Tibial nerve (tissue), 4 donors: ENCODE measurements at regions not wholly inside any gene's neighbourhood (a gene's known extent, or its start where the extent isn't known, plus 50 kb on each side); places are given as distances from the start of the nearest gene placed in this dataset.

Source experiments
- DNase-seq, 2 donors: peaks; one replicate each; pipeline ENCODE4 v3.0.0-alpha.2; 2019; ENCODE audit warnings: low spot score in 2 of 2
- H3K27ac ChIP-seq, 4 donors: fragments of 200-600 bp; sonication (generic) in 3 of 4; one replicate each; pipeline ENCODE4 v1.5.1; 2017 to 2019; ENCODE audit warnings: mild to moderate bottlenecking in 1 of 4
- H3K27me3 ChIP-seq, 2 donors: fragments of 200-600 bp; sonication (generic) in 1 of 2; one replicate each; pipeline versions ENCODE4 v1.5.1 to v1.6.0; 2017 to 2019
- H3K36me3 ChIP-seq, 3 donors: fragments of 200-600 bp; sonication (generic); one replicate each; pipeline ENCODE4 v1.5.1; 2018 to 2019
- H3K4me1 ChIP-seq, 4 donors: fragments of 200-600 bp; sonication (generic) in 3 of 4; one replicate each; pipeline ENCODE4 v1.5.1; 2017 to 2019
- H3K4me3 ChIP-seq, 4 donors: fragments of 200-600 bp; sonication (generic) in 3 of 4; one replicate each; pipeline ENCODE4 v1.5.1; 2017 to 2019; ENCODE audit warnings: mild to moderate bottlenecking in 1 of 4, moderate library complexity in 1 of 4
- H3K9me3 ChIP-seq, 4 donors: fragments of 200-600 bp; sonication (generic) in 3 of 4; one replicate each; pipeline ENCODE4 v1.5.1; 2017 to 2019
- EP300 ChIP-seq, 2 donors: sonication (generic); formaldehyde crosslinking; IDR thresholded peaks; one replicate each; pipeline ENCODE4 v1.6.1; 2017; ENCODE audit warnings: antibody characterized with exemption in 2 of 2, mild to moderate bottlenecking in 1 of 2
- POLR2A ChIP-seq, 2 donors: fragments of 450-650 bp; IDR thresholded peaks; one replicate each; pipeline ENCODE4 v1.6.1; 2017; ENCODE audit warnings: antibody characterized with exemption in 2 of 2, mild to moderate bottlenecking in 2 of 2, moderate library complexity in 2 of 2
- WGBS, 2 donors: methylation state at CpG; one replicate each; pipeline ENCODE4 v1.1.5; 2018; 5-methylcytosine and 5-hydroxymethylcytosine counted together
- TF ChIP-seq, protein P1 (sequence below), 5 experiments: fragments of 200-600 bp in 3 of 5; fragments of 450-650 bp in 2 of 5; sonication (generic) in 3 of 5; IDR thresholded peaks; one replicate each; pipeline ENCODE4 v1.5.1; 2016 to 2019; ENCODE audit warnings: antibody characterized with exemption in 5 of 5, mild to moderate bottlenecking in 3 of 5, moderate library complexity in 2 of 5

DNA sequence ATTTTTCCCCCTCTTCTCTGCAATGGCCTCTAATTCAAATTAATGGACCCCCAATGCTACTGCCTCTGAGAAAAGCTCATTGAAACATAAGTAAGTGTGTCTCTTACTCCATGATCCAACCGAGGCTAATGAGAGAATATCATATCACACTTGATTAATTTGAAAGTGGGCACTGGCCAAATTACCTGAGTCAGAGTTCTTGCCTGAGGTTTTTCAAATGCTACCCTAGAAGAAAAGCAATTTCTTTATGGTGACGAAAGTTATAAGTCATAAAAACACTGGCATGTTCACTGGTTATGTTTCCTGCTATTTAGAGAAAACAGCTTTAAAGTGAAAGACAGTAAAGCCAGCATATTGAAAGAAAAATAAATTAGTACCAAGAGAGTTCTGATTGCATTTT, 368.8 kb upstream of the TMPRSS15 start:
- no peak for TF ChIP-seq POLR2A (IDR thresholded peaks at IDR 0.05)
- TF ChIP-seq, protein P1, sequence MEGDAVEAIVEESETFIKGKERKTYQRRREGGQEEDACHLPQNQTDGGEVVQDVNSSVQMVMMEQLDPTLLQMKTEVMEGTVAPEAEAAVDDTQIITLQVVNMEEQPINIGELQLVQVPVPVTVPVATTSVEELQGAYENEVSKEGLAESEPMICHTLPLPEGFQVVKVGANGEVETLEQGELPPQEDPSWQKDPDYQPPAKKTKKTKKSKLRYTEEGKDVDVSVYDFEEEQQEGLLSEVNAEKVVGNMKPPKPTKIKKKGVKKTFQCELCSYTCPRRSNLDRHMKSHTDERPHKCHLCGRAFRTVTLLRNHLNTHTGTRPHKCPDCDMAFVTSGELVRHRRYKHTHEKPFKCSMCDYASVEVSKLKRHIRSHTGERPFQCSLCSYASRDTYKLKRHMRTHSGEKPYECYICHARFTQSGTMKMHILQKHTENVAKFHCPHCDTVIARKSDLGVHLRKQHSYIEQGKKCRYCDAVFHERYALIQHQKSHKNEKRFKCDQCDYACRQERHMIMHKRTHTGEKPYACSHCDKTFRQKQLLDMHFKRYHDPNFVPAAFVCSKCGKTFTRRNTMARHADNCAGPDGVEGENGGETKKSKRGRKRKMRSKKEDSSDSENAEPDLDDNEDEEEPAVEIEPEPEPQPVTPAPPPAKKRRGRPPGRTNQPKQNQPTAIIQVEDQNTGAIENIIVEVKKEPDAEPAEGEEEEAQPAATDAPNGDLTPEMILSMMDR (IDR thresholded peaks at IDR 0.05) = no peak
- no peak for TF ChIP-seq EP300 (IDR thresholded peaks at IDR 0.05)
- H3K9me3 ChIP-seq = no peaks in the 10 kb centered on the region
- no peaks in the 10 kb centered on the region for H3K4me1 ChIP-seq
- no peaks in the 10 kb centered on the region for H3K27me3 ChIP-seq
- 67 to 71% methylated on average over 2 of the region's 2 CpGs for WGBS, 2 donors
- no peak overlapping the region for H3K4me3 ChIP-seq
- H3K27ac ChIP-seq = no peak overlapping the region
- no peaks in the 10 kb centered on the region for H3K36me3 ChIP-seq
- no peak for DNase-seq

DNA sequence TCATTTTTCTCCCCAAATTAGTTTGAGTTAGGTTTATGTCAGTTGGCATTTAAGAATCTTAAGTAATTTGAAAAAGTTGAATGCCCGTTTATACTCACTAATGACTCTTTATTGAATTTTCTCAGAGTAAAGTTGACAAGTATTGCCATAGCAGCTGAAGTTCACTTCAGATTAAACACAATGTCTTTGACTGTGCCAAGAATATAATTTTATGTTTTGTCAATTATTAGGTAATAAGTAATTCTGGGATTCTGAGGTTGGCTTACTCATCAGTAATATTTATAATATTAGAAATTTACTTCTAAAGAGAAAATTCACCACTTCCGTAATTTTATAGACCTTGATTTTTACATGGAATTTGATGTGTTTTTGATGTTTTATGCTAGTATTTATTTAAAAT, 369.3 kb upstream of the TMPRSS15 start:
- H3K36me3 ChIP-seq = no peaks in the 10 kb centered on the region
- no peak for DNase-seq
- 74 to 85% methylated on average over 2 of the region's 2 CpGs for WGBS, 2 donors
- no peak overlapping the region for H3K27ac ChIP-seq
- no peaks in the 10 kb centered on the region for H3K4me1 ChIP-seq
- no peaks in the 10 kb centered on the region for H3K9me3 ChIP-seq
- TF ChIP-seq, protein P1 (IDR thresholded peaks at IDR 0.05) = no peak
- TF ChIP-seq POLR2A (IDR thresholded peaks at IDR 0.05) (no peak), EP300 (IDR thresholded peaks at IDR 0.05) (no peak)
- no peak overlapping the region for H3K4me3 ChIP-seq
- H3K27me3 ChIP-seq = no peaks in the 10 kb centered on the region

DNA sequence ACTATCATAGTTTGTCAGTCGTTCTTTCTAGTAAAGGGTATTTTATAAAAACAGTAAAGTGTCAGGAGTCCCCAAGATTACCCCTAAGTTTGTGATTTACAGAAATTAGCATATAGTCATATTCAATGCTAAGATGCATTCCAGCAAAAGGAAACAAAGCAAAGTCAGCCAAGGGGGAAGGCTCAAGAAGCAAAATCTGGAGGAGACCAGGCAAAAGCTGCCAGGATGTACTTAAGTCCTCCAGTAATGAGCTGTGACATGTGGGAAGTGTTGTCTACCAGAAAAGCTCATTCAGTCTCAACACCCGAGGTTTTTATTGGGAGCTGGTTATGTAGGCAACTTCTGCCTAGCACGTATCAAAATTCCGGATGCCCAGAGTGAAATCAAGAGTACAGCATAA, 373.4 kb upstream of the TMPRSS15 start:
- no peak overlapping the region for H3K4me3 ChIP-seq
- H3K27me3 ChIP-seq = no peaks in the 10 kb centered on the region
- no peaks in the 10 kb centered on the region for H3K4me1 ChIP-seq
- WGBS, 2 donors = 55 to 63% methylated on average over 4 of the region's 4 CpGs
- H3K9me3 ChIP-seq = no peaks in the 10 kb centered on the region
- no peak for DNase-seq
- no peaks in the 10 kb centered on the region for H3K36me3 ChIP-seq
- TF ChIP-seq, protein P1 (IDR thresholded peaks at IDR 0.05) = no peak
- no peak for TF ChIP-seq POLR2A (IDR thresholded peaks at IDR 0.05)
- no peak overlapping the region for H3K27ac ChIP-seq

DNA sequence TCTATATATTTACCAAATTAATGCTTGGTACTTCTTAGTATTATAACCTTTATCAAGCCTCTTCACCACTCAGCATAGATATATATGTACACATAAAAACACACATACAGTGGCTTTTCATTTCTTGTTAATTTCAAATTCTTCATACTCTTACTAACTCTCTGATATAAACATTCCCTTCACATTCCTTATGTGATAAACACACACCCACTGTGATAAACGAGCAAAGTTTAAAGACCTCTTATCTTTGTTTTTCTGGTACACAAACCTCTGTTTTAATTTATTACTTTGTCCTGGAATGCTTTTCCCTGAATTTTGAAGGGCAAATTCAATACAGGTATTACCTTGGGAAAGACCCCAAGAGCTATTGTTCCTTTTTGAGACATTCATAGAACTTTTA, 379.1 kb upstream of the TMPRSS15 start:
- WGBS, 2 donors = 33 to 50% methylated on average over 1 of the region's 1 CpG
- Histone ChIP-seq H3K4me3 (no peak overlapping the region), H3K36me3 (no peaks in the 10 kb centered on the region), H3K27ac (no peak overlapping the region), H3K27me3 (no peaks in the 10 kb centered on the region), H3K9me3 (no peaks in the 10 kb centered on the region), H3K4me1 (no peaks in the 10 kb centered on the region)
- TF ChIP-seq, protein P1 (IDR thresholded peaks at IDR 0.05) = no peak
- TF ChIP-seq EP300 (IDR thresholded peaks at IDR 0.05) (no peak), POLR2A (IDR thresholded peaks at IDR 0.05) (no peak)
- DNase-seq = no peak

DNA sequence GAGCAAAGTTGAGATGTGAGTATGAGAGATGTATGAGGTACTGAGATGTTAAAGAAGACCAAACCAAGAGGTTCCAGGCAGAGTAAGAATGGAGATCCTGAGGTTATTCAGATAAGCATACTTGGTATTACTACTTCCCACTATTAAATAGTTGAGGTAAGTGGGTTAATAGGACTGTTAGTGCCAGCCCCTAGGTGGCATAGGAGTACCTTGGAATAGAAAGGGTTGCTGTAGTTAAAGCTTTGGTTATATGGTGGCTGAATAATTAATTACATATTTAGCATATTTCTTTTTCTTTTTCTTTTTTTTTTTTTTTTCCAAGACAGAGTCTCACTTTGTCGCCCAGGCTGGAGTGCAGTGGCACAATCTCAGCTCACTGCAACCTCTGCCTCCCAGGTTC, 397.9 kb upstream of the TMPRSS15 start:
- Histone ChIP-seq H3K36me3 (no peaks in the 10 kb centered on the region), H3K27ac (no peak overlapping the region), H3K4me1 (no peaks in the 10 kb centered on the region), H3K9me3 (peaks cover 0 to 11% (median 0%) of the 10 kb centered on the region in 4 donors), H3K4me3 (no peak overlapping the region), H3K27me3 (no peaks in the 10 kb centered on the region)
- TF ChIP-seq POLR2A (IDR thresholded peaks at IDR 0.05) (no peak), EP300 (IDR thresholded peaks at IDR 0.05) (no peak)
- TF ChIP-seq, protein P1 (IDR thresholded peaks at IDR 0.05) = no peak
- WGBS, 2 donors = 78 to 83% methylated on average over 1 of the region's 1 CpG
- DNase-seq = no peak
